HG03442 (cell line): ENCODE measurements at regions not wholly inside any gene's neighbourhood (a gene's known extent, or its start where the extent isn't known, plus 50 kb on each side); places are given as distances from the start of the nearest gene placed in this dataset.
"Not testable (repeated sequence)": the region's sequence is repeated elsewhere in the genome, so short reads cannot be mapped to it uniquely, and the experiment has no call there.

Experiments
- ATAC-seq: cut with Tn5 transposase; IDR thresholded peaks from one replicate; pipeline ENCODE4 v1.9.1; 2021; ENCODE audit warnings: mild to moderate bottlenecking, moderate library complexity; ENCODE audit not compliant: unreplicated experiment

DNA sequence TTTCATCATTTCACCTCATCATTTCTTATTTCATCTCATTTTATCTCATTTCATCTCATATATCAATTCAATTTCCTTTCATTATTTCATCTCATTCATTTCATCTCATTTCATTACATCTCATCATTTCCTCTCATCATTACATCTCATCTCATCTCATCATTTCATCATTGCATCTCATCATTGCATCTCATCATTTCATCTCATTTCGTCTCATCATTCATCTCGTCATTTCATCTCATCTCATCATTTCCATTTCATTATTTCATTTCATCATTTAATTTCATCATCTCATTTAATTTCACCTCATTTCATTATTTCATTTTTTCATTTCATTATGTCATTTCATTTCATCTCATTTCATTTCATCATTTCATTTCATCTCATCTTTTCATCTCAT, 168.5 kb upstream of the FAM72C start:
- not testable (repeated sequence) for ATAC-seq

DNA sequence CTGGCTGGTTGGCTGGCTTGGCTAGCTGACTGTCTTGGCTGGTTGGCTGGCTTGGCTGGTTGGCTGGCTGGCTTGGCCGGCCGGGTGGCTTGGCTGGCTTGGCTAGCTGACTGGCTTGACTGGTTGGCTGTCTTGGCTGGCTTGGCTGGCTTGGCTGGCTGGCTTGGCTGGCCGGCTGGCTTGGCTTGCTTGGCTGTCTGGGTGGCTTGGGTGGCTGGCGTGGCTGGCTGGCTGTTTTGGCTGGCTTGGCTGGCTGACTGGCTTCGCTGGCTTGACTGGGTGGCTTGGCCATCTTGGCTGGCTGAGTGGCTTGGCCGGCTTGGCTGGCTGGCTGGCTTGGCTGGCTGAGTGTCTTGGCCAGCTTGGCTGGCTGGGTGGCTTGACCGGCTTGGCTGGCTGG, 133.2 kb upstream of the FAM72C start:
- not testable (repeated sequence) for ATAC-seq

DNA sequence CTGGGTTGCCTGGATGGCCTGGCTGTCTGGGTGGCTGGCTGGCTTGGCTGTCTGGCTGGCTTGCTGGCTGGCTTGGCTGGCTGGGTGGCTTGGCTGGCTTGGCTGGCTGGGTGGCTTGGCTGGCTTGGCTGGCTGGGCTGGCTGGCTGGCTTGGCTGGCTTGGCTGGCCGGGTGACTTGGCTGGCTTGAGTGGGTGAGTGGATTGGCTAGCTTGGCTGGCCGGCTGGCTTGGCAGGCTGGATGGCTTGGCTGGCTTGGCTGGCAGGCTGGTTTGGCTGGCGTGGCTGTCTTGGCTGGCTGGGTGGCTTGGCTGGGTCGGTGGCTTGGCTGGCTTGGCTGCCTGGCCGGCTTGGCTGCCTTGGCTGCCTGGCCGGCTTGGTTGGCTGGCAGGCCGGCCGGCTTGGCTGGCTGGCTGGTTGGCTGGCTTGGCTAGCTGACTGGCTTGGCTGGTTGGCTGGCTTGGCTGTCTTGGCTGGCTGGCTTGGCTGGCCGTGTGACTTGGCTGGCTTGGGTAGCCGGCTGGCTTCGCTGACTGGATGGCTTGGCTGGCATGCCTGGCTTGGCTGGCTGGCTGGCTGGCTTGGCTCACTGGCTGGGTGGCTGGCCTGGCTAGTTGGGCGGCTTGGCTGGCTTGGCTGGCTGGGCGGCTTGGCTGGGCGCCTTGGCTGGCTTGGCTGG, 132.4 kb upstream of the FAM72C start:
- ATAC-seq: not testable (repeated sequence)

DNA sequence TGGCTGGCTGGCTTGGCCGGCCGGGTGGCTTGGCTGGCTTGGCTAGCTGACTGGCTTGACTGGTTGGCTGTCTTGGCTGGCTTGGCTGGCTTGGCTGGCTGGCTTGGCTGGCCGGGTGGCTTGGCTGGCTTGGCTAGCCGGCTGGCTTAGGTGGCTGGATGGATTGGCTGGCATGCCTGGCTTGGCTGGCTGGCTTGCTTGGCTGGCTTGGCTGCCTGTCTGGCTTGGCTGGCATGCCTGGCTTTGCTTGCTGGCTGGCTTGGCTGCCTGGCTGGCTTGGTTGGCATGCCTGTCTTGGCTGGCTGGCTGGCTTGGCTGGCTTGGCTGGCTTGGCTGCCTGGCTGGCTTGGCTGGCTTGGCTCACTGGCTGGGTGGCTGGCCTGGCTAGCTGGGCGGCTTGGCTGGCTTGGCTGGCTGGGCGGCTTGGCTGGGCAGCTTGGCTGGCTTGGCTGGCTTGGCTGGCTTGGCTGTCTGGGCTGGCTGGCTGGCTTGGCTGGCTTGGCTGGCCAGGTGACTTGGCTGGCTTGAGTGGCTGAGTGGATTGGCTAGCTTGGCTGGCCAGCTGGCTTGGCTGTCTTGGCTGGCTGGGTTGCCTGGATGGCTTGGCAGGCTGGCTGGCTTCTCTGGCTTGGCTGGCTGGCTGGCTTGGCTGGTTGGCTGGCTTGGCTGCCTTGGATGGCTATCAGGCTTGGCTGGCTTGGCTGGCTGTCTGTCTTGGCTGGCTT, 131.5 kb upstream of the FAM72C start:
- not testable (repeated sequence) for ATAC-seq

DNA sequence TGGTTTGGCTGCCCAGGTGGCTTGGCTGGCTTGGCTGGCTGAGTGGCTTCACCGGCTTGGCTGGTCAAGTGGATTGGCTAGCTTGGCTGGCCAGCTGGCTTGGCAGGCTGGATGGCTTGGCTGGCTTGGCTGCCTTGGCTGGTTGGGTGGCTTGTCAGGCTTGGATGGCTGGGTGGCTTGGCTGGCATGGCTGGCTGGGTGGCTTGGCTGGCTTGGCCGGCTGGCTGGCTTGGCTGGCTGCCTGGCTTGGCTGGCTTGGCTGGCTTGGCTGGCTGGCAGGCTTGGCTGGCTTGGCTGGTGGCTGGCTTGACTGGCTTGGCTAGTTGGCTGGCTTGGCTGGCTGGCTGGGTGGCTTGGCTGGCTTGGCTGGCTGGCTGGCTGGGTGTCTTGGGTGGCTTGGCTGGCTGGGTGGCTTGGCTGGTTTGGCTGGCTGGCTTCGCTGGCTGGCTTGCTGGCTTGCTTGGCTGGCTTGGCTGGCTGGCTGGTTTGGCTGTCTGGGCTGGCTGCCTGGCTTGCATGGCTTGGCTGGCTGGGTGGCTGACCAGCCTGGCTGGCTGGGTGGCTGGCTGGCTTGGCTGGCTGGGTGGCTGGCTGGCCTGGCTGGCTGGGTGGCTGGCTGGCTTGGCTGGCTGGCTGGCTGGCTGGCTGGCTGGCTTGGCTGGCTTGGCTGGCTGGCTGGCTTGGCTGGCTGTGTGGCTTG, 130.4 kb upstream of the FAM72C start:
- ATAC-seq: not testable (repeated sequence)

DNA sequence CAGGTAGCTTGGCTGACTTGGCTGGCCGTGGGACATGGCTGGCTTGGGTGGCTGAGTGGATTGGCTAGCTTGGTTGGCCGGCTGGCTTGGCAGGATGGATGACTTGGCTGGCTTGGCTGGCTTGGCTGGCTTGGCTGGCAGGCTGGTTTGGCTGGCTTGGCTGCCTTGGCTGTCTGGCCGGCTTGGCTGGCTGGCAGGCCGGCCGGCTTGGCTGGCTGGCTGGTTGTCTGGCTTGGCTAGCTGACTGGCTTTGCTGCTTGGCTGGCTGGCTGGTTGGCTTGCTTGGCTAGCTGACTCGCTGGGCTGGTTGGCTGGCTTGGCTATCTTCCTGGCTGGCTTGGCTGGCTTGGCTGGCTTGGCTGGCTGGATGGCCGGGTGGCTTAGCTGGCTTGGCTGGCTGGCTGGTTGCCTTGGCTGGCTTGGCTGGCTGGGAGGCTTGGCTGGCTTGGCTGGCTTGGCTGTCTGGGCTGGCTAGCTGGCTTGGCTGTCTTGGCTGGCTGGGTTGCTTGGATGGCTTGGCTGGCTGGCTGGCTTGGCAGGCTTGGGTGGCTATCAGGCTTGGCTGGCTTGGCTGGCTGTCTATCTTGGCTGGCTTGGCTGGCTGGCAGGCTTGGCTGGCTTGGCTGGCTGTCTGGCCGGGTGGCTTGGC, 129.7 kb upstream of the FAM72C start:
- ATAC-seq: no peak

DNA sequence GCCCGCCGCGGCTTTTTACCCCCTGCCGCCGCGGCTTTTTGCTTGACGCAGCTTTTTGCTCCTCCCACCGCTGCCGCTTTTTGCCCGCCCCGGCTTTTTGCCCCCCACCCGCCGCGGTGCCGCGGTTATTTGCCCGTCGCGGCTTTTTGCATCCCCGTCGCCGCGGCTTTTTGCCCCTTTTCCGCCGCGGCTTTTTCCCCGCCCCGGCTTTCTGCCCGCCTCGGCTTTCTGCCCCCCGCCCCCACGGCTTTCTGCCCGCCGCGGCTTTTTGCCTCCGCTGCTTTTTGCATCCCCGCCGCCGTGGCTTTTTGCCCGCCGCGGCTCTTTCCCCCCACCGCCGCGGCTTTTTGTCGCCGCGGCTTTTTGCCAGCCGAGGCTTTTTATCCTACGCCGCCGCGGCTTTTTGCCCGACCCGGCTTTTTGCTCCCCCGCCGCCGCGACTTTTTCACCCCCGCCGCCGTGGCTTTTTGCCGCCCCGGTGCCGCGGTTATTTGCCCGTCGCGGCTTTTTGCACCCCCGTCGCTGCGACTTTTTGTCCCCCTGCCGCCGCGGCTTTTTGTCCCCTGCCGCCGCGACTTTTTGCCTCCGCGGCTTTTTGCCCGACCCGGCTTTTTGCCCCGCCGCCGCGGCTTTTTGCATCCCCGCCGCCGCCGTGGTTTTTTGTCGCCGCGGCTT, 105.5 kb upstream of the FAM72C start:
- ATAC-seq: not testable (repeated sequence)

DNA sequence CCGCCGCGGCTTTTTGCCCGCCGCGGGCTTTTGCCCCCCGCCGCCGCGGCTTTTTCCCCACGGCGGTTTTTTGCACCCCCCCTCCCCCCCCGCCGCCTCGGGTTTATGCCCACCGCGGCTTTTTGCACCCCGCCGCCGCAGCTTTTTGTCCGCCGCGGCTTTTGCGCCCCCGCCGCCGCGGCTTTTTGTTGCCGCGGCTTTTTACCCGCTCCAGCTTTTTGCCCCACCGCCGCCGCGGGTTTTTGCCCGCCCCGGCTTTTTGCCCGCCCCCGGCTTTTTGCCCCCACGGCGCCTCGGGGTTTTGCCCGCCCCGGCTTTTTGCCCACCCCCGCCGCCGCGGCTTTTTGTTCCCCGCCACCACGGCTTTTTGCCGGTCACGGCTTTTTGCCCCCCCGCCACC, 104.9 kb upstream of the FAM72C start:
- not testable (repeated sequence) for ATAC-seq

DNA sequence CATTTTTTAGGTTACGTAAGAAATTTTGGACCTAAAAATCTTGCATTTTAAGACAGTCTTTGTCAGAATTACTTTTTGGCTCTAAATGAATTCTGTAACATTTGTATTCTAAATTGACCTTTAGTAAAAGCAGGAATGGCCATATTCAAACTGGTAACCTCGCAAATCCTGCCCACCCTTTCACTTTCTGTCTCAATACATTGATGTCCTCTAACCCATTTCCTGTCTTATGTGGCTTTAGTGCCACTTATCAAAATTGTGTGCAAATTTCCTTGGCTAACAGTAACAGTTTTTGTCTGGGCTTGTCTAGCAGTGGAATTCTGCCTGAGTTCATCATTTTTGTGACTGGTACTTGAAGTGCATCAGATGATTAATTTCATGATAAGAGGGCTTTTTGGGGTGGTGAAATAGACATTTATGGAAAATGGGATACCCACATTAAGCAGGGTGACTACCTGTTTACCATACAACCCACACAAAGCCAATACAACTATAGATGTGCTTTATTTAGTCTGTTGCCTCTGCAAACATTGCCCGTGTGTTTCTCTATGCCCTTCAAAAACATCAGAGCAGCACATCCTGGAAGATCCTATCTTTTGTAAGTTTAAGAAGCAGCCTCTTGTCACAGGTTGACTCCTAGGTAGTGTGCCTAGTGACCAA, 98.7 kb upstream of the FAM72C start:
- not testable (repeated sequence) for ATAC-seq

DNA sequence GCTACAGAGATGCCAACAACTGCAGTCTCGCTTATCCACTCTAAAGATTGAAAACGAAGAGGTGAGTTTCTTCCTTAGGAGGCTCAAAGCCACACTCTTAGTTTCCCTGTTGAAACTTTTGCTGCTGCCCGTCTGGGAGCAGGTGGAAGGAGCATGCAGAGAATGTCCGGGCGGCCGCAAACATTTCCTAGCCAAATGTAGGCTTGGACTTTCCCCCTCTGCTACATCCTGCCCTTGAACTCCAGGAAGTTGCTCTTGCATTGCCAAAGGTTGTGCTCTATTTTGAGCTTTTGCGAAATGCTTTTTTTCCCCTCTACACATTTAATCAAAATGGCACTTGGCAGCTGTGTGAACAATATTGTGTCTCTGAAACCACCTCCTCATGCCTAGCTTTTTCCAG, 95.3 kb upstream of the FAM72C start:
- not testable (repeated sequence) for ATAC-seq

DNA sequence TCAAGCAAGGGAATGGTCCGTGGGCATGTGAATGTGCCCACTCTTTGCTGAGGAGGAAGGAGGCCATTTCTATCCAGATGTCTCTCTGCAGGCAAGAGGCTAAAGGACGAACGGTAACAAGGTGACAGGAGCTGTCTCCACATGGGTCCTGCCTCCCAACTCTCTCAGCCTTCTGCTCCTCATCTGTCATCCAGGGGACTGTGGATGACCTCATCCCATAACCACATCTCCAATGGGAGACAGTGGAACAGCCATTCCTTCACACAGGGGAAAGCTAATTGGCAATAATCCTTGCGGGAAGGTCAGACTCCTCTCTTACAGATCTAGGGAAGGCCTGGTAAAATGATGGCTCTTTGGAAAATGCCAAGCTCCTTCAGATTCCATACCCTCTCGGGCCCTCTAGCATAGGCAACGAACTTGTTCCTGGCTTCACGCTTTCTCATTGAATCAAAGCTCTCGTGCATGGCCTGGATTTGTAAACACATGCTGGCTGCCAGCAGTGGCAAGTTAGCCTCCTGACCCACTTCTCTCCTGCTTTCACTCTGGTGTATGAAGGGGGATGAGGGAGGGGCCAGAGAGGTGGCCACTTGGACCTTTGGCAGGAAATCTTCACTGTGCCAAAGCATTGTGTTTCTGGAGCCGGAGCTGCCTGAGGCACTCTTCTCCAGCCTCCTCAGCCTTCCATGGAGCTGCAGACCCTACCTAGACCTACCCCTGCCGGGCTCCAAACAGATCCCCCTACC, 94.5 kb upstream of the FAM72C start:
- ATAC-seq: not testable (repeated sequence)

DNA sequence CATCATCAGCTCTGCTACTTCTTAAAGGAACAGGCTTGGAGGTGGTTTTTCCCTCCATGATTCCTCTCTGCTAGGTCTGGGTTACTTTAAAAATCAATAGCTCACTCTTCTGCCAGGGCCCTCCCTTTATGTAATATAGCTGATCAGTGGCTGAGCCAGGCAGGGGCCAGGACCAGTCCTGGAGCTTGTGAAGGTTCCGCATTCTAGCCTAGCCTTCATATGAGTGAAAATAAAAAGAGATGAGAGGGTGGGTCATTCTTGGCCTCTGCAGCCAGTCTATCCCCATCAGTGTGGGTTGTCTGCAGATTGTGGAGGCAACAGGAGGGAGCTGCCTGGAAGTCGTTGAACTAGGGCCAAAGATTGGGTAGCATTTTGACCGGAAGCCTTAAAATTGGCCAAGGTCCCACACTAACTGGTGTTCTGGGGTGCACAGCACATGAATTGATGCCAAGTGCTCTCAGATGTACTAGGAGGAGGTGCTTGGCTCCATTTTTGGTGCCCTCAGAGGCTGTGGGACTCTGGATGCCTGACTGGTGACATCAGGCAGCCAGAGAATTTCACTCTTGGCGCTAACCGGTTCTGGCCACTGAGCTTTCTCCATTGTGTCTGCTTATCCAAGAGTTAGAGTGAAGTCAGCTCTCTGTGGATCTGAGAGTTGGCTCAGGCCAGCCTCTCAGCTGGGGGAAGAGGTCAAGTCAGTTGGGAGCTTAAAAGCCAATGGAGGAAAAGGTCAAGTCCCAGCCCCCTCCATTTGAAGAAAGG, 93.7 kb upstream of the FAM72C start:
- ATAC-seq: not testable (repeated sequence)

DNA sequence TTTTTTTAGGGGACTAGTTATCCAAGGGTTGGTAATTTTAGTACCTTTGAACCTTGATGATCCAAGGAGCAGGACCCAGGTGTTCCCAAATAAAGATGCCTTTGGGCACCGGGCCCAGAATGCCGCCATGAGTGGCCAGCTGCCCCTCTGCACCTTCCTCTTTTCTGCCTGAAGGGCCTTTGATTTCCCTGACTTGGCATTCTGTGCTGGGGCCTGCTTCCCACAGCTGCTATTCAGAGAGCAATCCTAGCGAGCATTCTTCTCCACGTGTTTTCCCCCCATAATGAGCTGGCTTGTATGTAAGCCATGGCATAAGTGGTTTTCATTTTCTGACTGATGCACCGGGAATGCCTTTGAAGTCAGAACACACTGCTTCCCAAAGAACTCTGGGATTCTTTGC, 77.6 kb upstream of the FAM72C start:
- not testable (repeated sequence) for ATAC-seq

DNA sequence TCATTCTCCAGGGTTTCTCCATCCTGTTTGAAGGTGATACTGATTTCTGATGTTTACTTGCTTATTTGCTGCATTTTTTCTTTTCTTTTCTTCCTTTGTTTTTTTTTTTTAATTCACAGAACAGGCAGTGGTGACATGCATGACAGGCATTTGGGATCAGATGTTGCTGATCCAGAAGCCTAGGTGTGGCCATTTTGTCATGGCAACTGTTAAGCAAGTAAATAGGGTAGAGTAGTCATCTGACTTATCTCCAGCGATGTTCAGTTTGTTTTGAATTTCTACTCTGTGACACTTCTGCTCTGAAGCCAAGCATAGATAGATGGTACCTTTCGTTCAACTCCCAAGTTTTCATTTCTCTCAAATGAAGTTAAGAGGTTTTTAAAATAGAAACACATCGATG, 74.9 kb upstream of the FAM72C start:
- not testable (repeated sequence) for ATAC-seq

DNA sequence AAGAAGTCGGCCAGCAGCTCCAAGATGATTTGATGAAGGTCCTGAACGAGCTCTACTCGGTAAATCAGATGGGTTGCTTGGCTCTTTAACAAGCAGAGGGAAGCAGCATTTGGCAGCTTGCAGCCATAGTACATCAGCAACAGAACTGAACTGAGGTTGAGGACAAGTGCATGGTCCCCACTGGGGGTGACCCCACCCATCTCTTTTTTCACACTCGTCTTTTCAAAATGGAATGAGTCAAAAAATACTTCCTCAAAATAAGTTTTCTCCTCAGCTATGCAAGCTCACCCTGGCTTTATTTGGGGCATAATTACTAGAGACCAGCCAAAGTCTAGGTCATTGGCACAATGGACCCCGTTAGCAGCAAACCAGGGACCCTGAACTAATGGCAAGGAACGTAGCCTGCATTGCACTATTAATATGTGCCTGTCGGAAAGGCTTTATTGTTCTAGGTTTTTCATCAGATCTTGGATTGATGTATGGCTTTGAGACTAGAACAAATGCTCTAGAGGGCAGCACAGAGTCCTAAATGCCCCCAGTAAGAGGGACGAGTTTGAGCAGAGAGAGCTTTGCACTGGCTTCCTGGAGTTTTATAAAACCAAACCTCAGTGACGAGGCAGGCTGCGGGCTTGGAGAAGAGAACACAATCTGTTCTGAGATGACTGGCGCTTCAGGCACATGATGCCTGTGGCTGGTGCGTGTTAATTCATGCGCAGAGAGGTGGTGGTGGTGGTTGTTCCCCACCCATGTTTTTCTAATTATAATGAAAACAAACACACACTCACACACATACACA, 74.2 kb upstream of the FAM72C start:
- peak; percentile 76 for ATAC-seq

DNA sequence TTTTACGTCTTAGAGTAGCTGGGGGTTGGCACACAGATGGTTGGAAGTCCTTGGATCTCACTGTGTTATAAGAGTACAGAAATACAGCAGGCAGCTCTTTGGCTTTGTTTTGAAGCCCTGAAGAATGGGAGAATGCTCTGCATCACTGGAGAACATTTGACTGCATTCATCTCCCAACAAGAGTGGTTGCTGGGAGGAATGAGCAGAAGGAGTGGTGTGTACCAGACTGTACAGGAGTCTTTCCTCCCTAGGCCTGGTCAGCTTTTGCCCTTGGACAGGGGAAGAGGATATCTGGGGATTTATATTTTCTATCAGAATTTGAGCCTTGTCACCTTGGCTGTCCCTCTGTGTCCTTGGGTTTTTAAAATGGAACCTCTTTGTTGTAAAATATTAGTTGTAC, 70.5 kb upstream of the FAM72C start:
- ATAC-seq: not testable (repeated sequence)

DNA sequence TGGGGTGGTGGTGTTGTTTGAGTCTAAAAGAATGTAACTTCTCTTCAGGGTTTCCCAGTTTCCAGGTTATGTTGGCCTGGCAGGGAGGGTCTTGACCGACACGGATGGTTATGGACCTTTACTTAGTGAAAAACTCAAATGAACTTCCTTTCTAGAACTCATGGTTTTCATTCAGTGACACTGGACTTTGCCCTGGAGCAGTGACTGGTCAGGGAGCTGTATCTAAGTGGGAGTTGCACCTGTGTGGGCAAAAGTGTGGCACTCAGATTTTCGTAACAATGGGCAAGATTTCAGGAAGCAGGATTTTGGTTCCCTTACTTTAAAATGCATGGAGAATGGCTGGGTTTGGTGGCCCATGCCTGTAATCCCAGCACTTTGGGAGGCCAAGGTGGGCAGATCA, 68.5 kb upstream of the FAM72C start:
- not testable (repeated sequence) for ATAC-seq

DNA sequence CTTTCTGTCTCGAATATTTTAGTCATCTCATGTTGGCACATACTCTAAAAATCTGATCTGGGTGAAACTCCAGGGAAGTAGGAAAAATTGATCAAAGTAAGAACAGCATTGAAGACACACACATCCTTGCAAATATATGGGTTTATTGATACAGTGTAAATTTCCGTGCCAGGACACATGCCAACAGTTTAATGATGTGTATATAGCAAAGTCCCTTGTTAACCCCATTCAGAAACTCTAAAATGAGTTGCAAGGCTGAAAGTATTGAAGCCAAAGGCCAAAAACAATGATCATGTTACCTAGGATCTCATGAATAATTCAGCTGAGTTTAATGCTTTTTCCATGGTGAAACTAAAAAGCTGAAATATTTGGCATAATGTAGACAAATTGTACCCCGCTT, 62.3 kb upstream of the FAM72C start:
- not testable (repeated sequence) for ATAC-seq
